T1000 (cell line): ENCODE measurements at regions not wholly inside any gene's neighbourhood (a gene's known extent, or its start where the extent isn't known, plus 50 kb on each side); places are given as distances from the start of the nearest gene placed in this dataset.
"Not testable (repeated sequence)": the region's sequence is repeated elsewhere in the genome, so short reads cannot be mapped to it uniquely, and the experiment has no call there.

Source experiments
- DNase-seq: peaks from one replicate; lab custom pipeline; 2025; ENCODE audit warnings: mixed read lengths; lab: John Stamatoyannopoulos, UW

DNA sequence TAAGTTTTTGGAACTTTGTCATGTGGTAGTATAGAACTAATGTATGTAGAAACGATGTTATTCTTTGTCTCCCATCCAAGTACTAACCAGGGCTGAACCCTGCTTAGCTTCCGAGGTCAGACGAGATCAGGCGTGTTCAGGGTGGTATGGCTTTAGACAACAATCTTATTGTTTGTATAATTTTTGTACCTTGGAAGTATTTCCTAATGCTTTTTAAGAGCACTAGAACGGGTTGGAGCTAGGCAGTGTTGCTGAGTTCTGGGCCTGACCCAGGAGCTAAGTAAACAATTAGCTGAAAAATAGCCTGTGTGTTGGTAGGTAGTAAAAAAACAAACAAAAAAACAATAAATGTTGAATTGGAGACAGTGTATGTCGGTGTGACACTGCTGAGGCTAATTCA is 244.3 kb downstream of the EMP1 start:
- no peak for DNase-seq

- DNase-seq, result no peak
These were observed 241.0 kb downstream of the EMP1 start for GRCh38 chr12:13437541-13437940.

DNA sequence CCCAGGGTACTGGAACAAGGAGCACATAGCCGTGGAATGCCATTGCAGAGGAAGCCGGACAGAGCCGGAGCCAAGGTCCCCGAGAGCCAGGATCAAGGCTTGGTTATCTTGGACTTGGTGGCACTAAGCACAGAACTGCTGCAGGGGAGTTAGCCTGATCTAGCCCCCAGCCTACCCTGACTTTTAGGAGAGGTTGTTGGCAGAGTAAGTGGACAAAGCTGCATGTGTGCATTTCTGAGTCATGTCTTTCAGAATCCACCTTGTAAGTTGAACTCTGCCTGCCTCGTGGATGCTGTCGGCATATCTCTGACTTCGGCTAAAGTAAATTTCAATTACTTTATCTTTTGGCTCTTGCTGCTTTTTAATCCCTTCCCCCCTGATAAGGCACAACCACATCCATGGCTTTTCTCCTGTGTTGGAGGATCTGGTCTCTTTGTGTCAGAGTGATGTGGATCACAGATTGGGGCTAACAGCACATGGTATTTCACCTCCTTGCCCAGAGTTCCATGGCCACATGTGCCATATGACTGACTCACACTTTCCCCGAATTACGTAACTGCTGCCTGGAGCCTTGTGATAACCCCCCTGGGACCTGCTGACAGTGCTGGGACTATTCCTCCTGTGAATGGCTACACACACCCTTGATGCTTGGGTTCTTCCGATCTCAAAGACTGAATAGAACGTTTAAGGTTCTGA is 240.3 kb downstream of the EMP1 start:
- peak; percentile 69 for DNase-seq

- no peak for DNase-seq
These were observed 239.7 kb downstream of the EMP1 start for GRCh38 chr12:13436182-13436581.

- DNase-seq, result peak; percentile 16
These were observed 238.9 kb downstream of the EMP1 start for GRCh38 chr12:13435235-13435933.

DNA sequence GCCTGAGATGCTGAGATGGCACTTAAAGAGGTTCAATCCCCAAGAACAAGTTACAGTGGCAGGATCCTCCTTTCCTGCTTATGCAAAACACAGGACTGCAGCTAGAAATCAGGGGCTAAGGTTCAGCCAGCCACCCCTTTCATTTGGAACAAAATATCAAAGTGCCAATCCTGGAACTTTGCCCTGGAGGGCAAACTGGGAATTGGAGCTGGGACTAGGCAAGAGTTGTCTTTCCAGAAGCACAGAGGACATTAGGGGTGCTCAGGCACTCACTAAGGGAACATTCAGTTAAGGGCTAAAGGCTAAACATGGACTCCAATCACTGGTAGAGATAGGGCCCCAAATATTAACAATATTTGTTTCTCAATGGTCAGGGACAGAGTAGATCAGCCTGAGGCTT is 237.2 kb downstream of the EMP1 start:
- no peak for DNase-seq

DNA sequence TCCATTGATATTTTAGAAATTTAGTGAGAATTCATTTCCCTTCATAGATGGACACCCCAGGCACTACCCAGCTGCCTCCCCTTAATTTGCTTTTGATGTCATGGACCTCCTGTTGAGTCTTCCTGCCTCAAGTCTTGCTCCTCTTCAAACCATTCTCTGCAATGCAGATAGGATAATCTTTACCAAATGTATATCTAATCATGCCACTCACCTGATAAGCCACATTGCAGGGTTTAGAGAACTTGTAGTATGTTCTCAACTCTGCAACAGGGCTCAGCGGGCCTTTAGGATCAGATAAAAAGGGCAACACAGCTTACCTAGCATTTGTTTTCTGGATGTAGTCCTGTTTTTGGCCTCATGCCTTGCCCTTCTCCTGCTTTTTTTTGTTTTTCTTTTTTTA is 234.5 kb downstream of the EMP1 start:
- DNase-seq, result no peak

- peak; percentile 21 for DNase-seq
These were observed 232.2 kb downstream of the EMP1 start for GRCh38 chr12:13428538-13429265.

GRCh38 chr12:13425766-13426165 is 229.2 kb downstream of the EMP1 start:
- DNase-seq, result peak; percentile 38

- no peak for DNase-seq
These were observed 225.8 kb downstream of the EMP1 start for GRCh38 chr12:13422291-13422690.

- no peak for DNase-seq
These were observed 221.0 kb downstream of the EMP1 start for GRCh38 chr12:13417516-13417915.

DNA sequence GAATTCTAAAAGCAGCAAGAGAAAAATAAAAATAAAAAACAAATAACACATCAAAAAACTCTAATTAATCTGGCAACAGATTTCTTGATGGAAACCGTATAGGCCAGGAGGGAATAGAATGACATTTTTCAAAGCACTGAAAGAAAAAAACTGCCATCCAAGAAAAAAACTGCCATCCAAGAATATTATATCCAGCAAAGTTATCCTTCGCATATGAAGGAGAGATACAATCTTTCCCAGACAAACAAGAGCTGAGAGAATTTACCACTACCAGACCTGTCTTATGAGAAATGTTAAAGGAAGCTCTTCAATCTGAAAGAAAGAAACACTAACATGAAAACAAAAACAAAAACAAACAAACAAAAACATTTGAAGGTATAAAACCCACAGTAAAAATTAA is 214.8 kb downstream of the EMP1 start:
- DNase-seq, result no peak

DNA sequence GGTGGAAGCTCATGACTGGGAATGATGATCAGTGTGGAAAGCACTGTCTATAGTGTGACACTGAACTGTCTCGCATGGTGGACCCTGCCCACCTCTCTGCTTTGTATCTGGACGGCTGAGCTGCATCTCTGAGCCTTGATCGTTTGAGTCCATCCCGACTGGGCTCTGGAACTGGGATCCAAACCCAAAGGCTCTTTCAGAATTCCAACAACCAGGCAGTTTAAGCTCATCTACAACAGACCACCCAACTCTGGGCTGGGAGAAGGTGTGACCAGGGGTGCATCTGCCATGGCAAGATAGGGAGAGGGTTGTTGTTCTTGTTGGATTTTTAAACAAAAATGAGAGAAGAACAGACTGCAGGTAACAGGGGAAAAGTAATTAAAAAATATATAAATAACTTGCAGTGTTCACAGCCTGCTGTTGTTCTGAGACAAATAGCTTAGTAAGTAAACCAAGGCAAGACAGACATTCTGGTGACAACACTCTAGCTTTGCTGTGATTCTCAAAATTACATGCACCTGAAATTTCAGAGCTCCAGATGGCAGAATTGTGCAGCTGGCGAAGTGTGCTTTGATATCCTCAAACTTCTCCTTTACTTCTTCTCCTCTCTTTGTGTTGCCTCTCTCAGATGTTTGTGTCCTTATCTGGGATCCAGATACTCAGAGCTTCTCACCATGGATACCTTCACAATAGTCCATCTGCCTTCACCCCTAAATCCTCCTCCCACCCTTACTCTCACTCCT is 209.6 kb downstream of the EMP1 start:
- DNase-seq, result no peak

GRCh38 chr12:13404631-13405473 is 208.3 kb downstream of the EMP1 start:
- DNase-seq, result no peak

- DNase-seq, result no peak
These were observed 207.6 kb downstream of the EMP1 start for GRCh38 chr12:13404111-13404628.

DNA sequence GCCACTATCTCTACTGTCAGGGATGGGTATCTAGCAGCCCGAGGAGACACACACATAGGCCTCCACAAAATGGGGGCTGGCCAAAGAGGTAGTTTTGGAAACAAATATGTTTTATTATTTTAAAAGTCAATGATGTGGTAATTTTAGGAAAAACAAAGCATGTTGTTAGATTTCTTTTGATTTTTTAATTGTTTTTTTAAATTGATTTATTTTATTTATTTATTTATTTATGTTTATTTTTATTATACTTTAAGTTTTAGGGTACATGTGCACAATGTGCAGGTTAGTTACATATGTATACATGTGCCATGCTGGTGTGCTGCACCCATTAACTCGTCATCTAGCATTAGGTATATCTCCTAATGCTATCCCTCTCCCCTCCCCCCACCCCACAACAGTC is 194.8 kb downstream of the EMP1 start:
- not testable (repeated sequence) for DNase-seq

DNA sequence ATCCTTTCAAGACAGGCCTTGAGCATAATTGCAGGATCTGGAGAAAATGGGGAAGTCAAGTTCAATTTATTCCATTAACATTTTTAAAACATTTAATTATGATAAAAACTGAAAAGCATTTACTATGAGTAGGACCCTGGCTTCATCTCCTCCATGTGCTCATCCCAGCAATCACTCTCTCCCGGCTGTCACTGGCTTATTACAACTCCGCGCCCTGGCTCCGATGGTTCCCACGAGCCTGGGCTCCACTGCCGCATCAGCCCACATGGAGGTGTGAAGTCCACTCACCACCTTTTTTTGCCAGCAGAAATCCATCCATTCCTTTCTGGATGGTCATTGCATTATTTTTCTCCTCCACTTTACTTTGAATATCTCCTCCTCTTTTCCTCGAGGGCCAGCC is 194.4 kb downstream of the EMP1 start:
- DNase-seq, result no peak

DNA sequence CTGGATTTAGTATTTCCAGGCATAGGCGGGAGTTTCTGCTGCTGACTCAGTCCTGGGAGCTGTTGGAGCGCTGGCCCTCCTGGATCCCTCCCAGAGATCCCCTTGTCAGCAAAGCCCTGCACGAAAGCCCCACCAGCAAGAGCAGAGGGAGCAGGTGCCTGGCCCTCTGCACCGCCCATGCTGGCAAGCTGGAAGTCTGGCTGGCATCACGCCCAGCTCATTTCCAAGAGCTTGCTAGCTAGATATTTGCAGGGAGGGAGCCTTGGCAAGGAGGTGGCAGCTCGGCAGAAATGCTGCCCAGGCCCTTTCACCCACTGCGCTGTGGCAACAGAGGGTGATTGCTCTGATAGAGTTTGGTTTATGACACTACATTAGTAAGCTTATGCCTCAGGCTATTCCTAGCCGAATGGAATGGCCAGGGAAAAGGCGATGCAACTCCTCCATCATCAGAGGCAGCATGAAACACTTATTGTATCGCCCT is 193.9 kb downstream of the EMP1 start:
- DNase-seq, result peak; percentile 95

DNA sequence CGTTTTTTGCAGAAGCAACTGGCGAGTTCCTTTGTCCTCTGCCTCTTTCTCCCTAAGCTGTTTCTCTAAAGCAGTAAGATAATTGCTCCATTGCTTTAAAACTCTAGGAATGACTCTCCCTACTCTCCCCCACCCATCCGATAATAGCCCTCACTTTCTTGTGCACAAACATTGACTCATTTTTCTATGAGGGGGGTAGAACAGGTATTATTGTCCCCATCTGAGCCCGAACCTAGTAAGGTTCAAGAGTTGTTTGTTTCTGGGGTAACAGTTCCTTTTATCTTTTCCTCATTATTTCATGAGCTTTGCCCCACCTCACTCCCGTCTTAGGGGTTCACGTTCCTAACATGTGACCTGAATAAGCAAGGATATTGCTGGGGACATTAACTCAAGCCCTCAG is 190.6 kb downstream of the EMP1 start:
- DNase-seq, result no peak

DNA sequence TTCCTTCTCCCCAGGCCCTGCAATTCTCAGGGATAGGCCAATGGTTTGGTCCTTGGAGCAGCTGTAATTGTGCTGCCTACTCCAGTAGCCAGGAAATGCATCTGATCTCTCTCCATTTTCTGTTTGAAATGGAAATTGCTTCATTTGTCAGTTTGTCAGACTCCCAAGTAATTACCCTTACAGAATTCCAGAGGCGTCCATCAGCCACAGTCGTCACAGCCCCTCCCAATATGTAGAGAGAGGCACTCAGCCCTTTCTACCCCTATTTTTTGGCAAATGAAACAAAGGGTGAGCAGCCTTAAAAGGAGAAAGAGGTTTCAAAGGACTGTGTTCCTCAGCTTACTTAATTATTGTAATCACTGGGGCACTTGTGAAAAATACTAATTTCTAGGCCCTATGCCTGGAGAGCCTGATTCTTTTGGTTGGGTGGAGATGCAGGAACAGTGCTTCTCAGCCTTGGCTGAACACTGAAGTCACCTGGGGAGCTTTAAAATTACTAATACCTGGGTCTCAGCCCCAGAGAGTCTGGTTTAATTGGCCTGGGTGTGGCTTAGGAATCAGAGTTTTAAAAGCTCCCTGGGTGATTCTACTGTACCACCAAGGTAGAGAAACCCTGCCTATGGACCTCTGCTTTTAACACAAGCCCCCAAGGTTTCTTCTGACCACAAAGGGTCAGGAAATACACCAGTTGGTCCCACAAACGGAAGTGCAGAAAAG is 190.0 kb downstream of the EMP1 start:
- DNase-seq, result no peak
